WTC11 (cell line): ENCODE measurements at regions not wholly inside any gene's neighbourhood (a gene's known extent, or its start where the extent isn't known, plus 50 kb on each side); places are given as distances from the start of the nearest gene placed in this dataset.

ENCODE experiments used
- ATAC-seq: fragments of 200-7000 bp; cut with Tn5 transposase; 2 replicates; pipeline ENCODE4 v1.10.0; 2021; ENCODE audit warnings: mild to moderate bottlenecking, moderate library complexity
- CTCF ChIA-PET: fragments of 300-600 bp; sonication (Branson Sonifier 250); formaldehyde crosslinking; loops from one replicate; lab custom pipeline; 2021; ENCODE audit warnings: antibody characterized with exemption; lab: Charles Lee
- POLR2A ChIA-PET: fragments of 350-600 bp; sonication (Branson Sonifier 250); formaldehyde crosslinking; loops from one replicate; lab custom pipeline; 2021; ENCODE audit warnings: antibody characterized with exemption; lab: Charles Lee
- DNase-seq: peaks from one replicate; pipeline ENCODE4 v3.0.0; 2021; ENCODE audit warnings: low spot score
- H3K27ac Mint-ChIP-seq: 2 replicates; pipeline ENCODE4 v1.8.0; 2021; ENCODE audit warnings: mixed read lengths
- H3K27me3 Mint-ChIP-seq: 2 replicates; pipeline ENCODE4 v1.8.0; 2021; ENCODE audit warnings: low read depth, mild to moderate bottlenecking, moderate library complexity, mixed read lengths
- H3K36me3 Mint-ChIP-seq: 2 replicates; pipeline ENCODE4 v1.8.0; 2021; ENCODE audit warnings: mixed read lengths
- H3K4me1 Mint-ChIP-seq: 2 replicates; pipeline ENCODE4 v1.8.0; 2022; ENCODE audit warnings: mixed read lengths
- H3K4me3 Mint-ChIP-seq: 2 replicates; pipeline ENCODE4 v1.8.0; 2021; ENCODE audit warnings: mild to moderate bottlenecking, moderate library complexity, mixed read lengths
- H3K9me3 Mint-ChIP-seq: 2 replicates; pipeline ENCODE4 v1.8.0; 2021; ENCODE audit warnings: mixed read lengths
- AFF4 ChIP-seq: sonication (generic); formaldehyde crosslinking; IDR thresholded peaks from 2 replicates; pipeline ENCODE4 v1.8.1; 2023; ENCODE audit warnings: mild to moderate bottlenecking, missing genetic modification reagents, borderline replicate concordance
- ATF3 ChIP-seq: sonication (generic); formaldehyde crosslinking; conservative IDR thresholded peaks from 2 replicates; pipeline ENCODE4 v1.8.1; 2022; ENCODE audit warnings: mild to moderate bottlenecking, missing genetic modification reagents
- CTCF ChIP-seq: fragments of 200-600 bp; IDR thresholded peaks from 2 replicates; pipeline ENCODE4 v1.8.0; 2022; ENCODE audit warnings: antibody characterized with exemption
- E2F4 ChIP-seq: sonication (generic); formaldehyde crosslinking; IDR thresholded peaks from 2 replicates; pipeline ENCODE4 v1.8.1; 2022; ENCODE audit warnings: low read depth, mild to moderate bottlenecking, moderate library complexity, missing genetic modification reagents, borderline replicate concordance
- ERG ChIP-seq: fragments of 250-450 bp; sonication (Bioruptor Pico); IDR thresholded peaks from 2 replicates; pipeline ENCODE4 v1.8.0; 2021; ENCODE audit warnings: mild to moderate bottlenecking
- ETV6 ChIP-seq: sonication (generic); formaldehyde crosslinking; IDR thresholded peaks from 2 replicates; pipeline ENCODE4 v1.8.1; 2022; ENCODE audit warnings: mild to moderate bottlenecking, missing genetic modification reagents
- FOXJ3 ChIP-seq: sonication (generic); formaldehyde crosslinking; IDR thresholded peaks from 2 replicates; pipeline ENCODE4 v1.9.0; 2021; ENCODE audit warnings: missing genetic modification reagents, mild to moderate bottlenecking, borderline replicate concordance
- FOXK1 ChIP-seq: sonication (generic); formaldehyde crosslinking; IDR thresholded peaks from 2 replicates; pipeline ENCODE4 v1.8.0; 2022; ENCODE audit warnings: mild to moderate bottlenecking, moderate library complexity, missing genetic modification reagents
- GRHL2 ChIP-seq: fragments of 250-450 bp; sonication (Bioruptor Pico); IDR thresholded peaks from 2 replicates; pipeline ENCODE4 v1.8.0; 2022; ENCODE audit warnings: mild to moderate bottlenecking, moderate library complexity; ENCODE audit not compliant: insufficient replicate concordance, severe bottlenecking
- HMGA2 ChIP-seq: fragments of 250-450 bp; sonication (Bioruptor Pico); IDR thresholded peaks from 2 replicates; pipeline ENCODE4 v1.4.0; 2021; ENCODE audit warnings: mild to moderate bottlenecking, moderate library complexity
- MAX ChIP-seq: sonication (generic); formaldehyde crosslinking; IDR thresholded peaks from 2 replicates; pipeline ENCODE4 v1.8.0; 2022; ENCODE audit warnings: mild to moderate bottlenecking, missing genetic modification reagents
- NFYB ChIP-seq: sonication (generic); formaldehyde crosslinking; conservative IDR thresholded peaks from 2 replicates; pipeline ENCODE4 v1.8.0; 2022; ENCODE audit warnings: low read depth, missing genetic modification reagents
- SOX15 ChIP-seq: fragments of 250-450 bp; sonication (Bioruptor Pico); IDR thresholded peaks from 2 replicates; pipeline ENCODE4 v1.9.0; 2021; ENCODE audit warnings: mild to moderate bottlenecking
- STAT6 ChIP-seq: sonication (generic); formaldehyde crosslinking; conservative IDR thresholded peaks from 2 replicates; pipeline ENCODE4 v1.8.1; 2023; ENCODE audit warnings: mild to moderate bottlenecking, low read depth, missing genetic modification reagents, moderate library complexity
- TP53 ChIP-seq: sonication (generic); formaldehyde crosslinking; IDR thresholded peaks from 2 replicates; pipeline ENCODE4 v1.8.1; 2023; ENCODE audit warnings: mild to moderate bottlenecking, missing genetic modification reagents
- ZBTB21 ChIP-seq: sonication (generic); formaldehyde crosslinking; IDR thresholded peaks from 2 replicates; pipeline ENCODE4 v1.8.1; 2023; ENCODE audit warnings: mild to moderate bottlenecking, missing genetic modification reagents, borderline replicate concordance
- ZNF138 ChIP-seq: sonication (generic); formaldehyde crosslinking; conservative IDR thresholded peaks from 2 replicates; pipeline ENCODE4 v1.8.1; 2022; ENCODE audit warnings: mild to moderate bottlenecking, moderate library complexity, missing genetic modification reagents
- ZNF219 ChIP-seq: sonication (generic); formaldehyde crosslinking; IDR thresholded peaks from 2 replicates; pipeline ENCODE4 v1.8.0; 2023; ENCODE audit warnings: missing genetic modification reagents, mild to moderate bottlenecking, borderline replicate concordance
- ZNF396 ChIP-seq: fragments of 250-450 bp; sonication (Bioruptor Pico); IDR thresholded peaks from 2 replicates; pipeline ENCODE4 v1.8.0; 2021; ENCODE audit warnings: mild to moderate bottlenecking, moderate library complexity, borderline replicate concordance
- ZNF512 ChIP-seq: sonication (generic); formaldehyde crosslinking; IDR thresholded peaks from 2 replicates; pipeline ENCODE4 v1.8.1; 2022; ENCODE audit warnings: missing genetic modification reagents, borderline replicate concordance

- H3K4me3 Mint-ChIP-seq, result no peak overlapping the region
- H3K36me3 Mint-ChIP-seq, result peaks cover 5% of the 10 kb centered on the region
- DNase-seq (no peak), ATAC-seq (no peak)
- H3K9me3 Mint-ChIP-seq, result no peaks in the 10 kb centered on the region
- H3K27ac Mint-ChIP-seq, result peak overlapping the region; percentile 96
- CTCF ChIA-PET, result no interaction called here
- no peak for TF ChIP-seq ATF3 (CRISPR knock-in tag)
- no peak for TF ChIP-seq CTCF
- no peak for TF ChIP-seq ZNF219 (CRISPR knock-in tag)
- no peaks in the 10 kb centered on the region for H3K27me3 Mint-ChIP-seq
- H3K4me1 Mint-ChIP-seq, result peaks cover 64% of the 10 kb centered on the region
- POLR2A ChIA-PET, result no interaction called here
Observed at GRCh38 chr6:90677440-90677839, 90.6 kb upstream of the MAP3K7 start.

GRCh38 chr6:90676516-90677300 is 89.8 kb upstream of the MAP3K7 start:
- H3K27ac Mint-ChIP-seq, result peak overlapping the region; percentile 96
- CTCF ChIA-PET, result interaction anchor here (0.6 to 0.9 kb wide), 2 partner anchors 9 to 63 kb away, joined by 3 to 4 read pairs; no protein-coding TSS in a partner anchor
- TF ChIP-seq ERG (CRISPR knock-in tag) (no peak), TP53 (CRISPR knock-in tag) (no peak), FOXJ3 (no peak), ZBTB21 (CRISPR knock-in tag) (no peak), SOX15 (CRISPR knock-in tag) (no peak), ETV6 (peak; percentile 72), AFF4 (peak; percentile 31; the same call in 1 of the 2 replicates), FOXK1 (CRISPR knock-in tag) (no peak; the same call in 1 of the 2 replicates), ZNF219 (CRISPR knock-in tag) (no peak), MAX (CRISPR knock-in tag) (peak; percentile 62), ZNF512 (CRISPR knock-in tag) (no peak), ZNF396 (CRISPR knock-in tag) (no peak), STAT6 (CRISPR knock-in tag) (no peak), HMGA2 (CRISPR knock-in tag) (no peak), ZNF138 (CRISPR knock-in tag) (no peak), GRHL2 (CRISPR knock-in tag) (no peak), E2F4 (CRISPR knock-in tag) (no peak), NFYB (CRISPR knock-in tag) (no peak)

More at GRCh38 chr6:90676516-90677300, 89.8 kb upstream of the MAP3K7 start:
- Mint-ChIP-seq H3K4me3 (peak overlapping the region; percentile 18), H3K36me3 (peaks cover 6% of the 10 kb centered on the region), H3K4me1 (peaks cover 71% of the 10 kb centered on the region), H3K27me3 (no peaks in the 10 kb centered on the region), H3K9me3 (no peaks in the 10 kb centered on the region)
- DNase-seq (peak; percentile 51), ATAC-seq (peak; percentile 97)
- POLR2A ChIA-PET, result no interaction called here
